Smooth muscle cell (in vitro differentiated cells): ENCODE measurements at regions not wholly inside any gene's neighbourhood (a gene's known extent, or its start where the extent isn't known, plus 50 kb on each side); places are given as distances from the start of the nearest gene placed in this dataset.

ENCODE experiments used
- DNase-seq: peaks from one replicate; lab custom pipeline; 2025; ENCODE audit not compliant: unreplicated experiment; lab: John Stamatoyannopoulos, UW
- H2AFZ ChIP-seq: fragments of 200-600 bp; sonication (generic); 2 replicates; pipeline ENCODE4 v1.6.0; 2016; ENCODE audit warnings: antibody characterized with exemption, low read depth, mild to moderate bottlenecking
- H3F3A ChIP-seq: fragments of 200-600 bp; sonication (generic); 2 replicates; pipeline ENCODE4 v1.6.0; 2017; ENCODE audit warnings: antibody characterized with exemption, low read depth
- H3K27ac ChIP-seq: fragments of 200-600 bp; sonication (generic); 2 replicates; pipeline ENCODE4 v1.5.1; 2016; ENCODE audit warnings: low read depth, mild to moderate bottlenecking
- H3K27me3 ChIP-seq: fragments of 200-600 bp; sonication (generic); 2 replicates; pipeline ENCODE4 v1.6.1; 2016; ENCODE audit warnings: low read depth, mild to moderate bottlenecking
- H3K36me3 ChIP-seq: fragments of 200-600 bp; sonication (generic); 2 replicates; pipeline ENCODE4 v1.5.1; 2016; ENCODE audit warnings: low read depth
- H3K4me1 ChIP-seq: fragments of 200-600 bp; sonication (generic); 2 replicates; pipeline ENCODE4 v1.5.1; 2016; ENCODE audit warnings: low read depth
- H3K4me2 ChIP-seq: fragments of 200-600 bp; sonication (generic); 2 replicates; pipeline ENCODE4 v1.6.0; 2016; ENCODE audit warnings: mild to moderate bottlenecking
- H3K4me3 ChIP-seq: fragments of 200-600 bp; sonication (generic); 2 replicates; pipeline ENCODE4 v1.5.1; 2016; ENCODE audit warnings: mild to moderate bottlenecking
- H3K79me2 ChIP-seq: fragments of 200-600 bp; sonication (generic); 2 replicates; pipeline ENCODE4 v1.6.0; 2016; ENCODE audit warnings: low read depth, mild to moderate bottlenecking
- H3K9ac ChIP-seq: fragments of 200-600 bp; sonication (generic); 2 replicates; pipeline ENCODE4 v1.6.0; 2016; ENCODE audit warnings: low read depth
- H3K9me3 ChIP-seq: fragments of 200-600 bp; sonication (generic); replicated peaks from 2 replicates; pipeline ENCODE4 v1.5.1; 2016; ENCODE audit warnings: low read depth
- H4K20me1 ChIP-seq: fragments of 200-600 bp; sonication (generic); 2 replicates; pipeline ENCODE4 v1.6.0; 2016; ENCODE audit warnings: low read depth
- CTCF ChIP-seq: fragments of 200-600 bp; sonication (generic); IDR thresholded peaks from 2 replicates; pipeline ENCODE4 v1.5.1; 2017; ENCODE audit warnings: borderline replicate concordance, mild to moderate bottlenecking, antibody characterized with exemption; ENCODE audit not compliant: insufficient read depth, poor library complexity, severe bottlenecking
- WGBS: methylation state at CpG from one replicate; pipeline ENCODE4 v1.1.7; 2016; ENCODE audit warnings: low lambda C conversion rate; 5-methylcytosine and 5-hydroxymethylcytosine counted together

DNA sequence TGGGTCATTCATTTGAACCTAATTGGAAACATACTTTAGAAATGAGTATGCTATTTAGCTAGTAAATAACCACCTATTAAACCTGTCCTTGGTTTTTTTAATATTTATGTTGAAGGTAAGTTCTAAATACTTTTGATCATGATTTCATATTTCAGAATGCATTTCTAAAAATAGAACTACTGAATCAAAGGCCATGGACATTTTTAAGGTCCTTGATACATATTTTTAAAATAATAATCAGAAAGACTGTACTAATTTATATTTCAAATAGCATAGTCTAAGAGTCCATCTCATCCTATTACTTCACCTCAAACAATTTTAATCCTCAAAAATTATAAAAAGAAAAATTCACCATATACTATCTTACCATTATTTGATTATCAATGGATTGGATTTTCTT, 102.1 kb upstream of the AKR1E2 start:
- Histone ChIP-seq H3F3A (peaks cover 4% of the 10 kb centered on the region), H3K36me3 (no peaks in the 10 kb centered on the region), H3K27ac (peak overlapping the region; percentile 71), H3K79me2 (no peaks in the 10 kb centered on the region), H3K4me3 (no peak overlapping the region), H3K4me1 (peaks cover 14% of the 10 kb centered on the region), H3K4me2 (no peak overlapping the region), H2AFZ (no peak overlapping the region), H4K20me1 (no peaks in the 10 kb centered on the region), H3K9ac (no peak overlapping the region), H3K27me3 (no peaks in the 10 kb centered on the region), H3K9me3 (no peaks in the 10 kb centered on the region)
- no peak for TF ChIP-seq CTCF
- no peak for DNase-seq

GRCh38 chr10:4721999-4722753, 103.8 kb upstream of the AKR1E2 start:
- no peak overlapping the region for H3K4me2 ChIP-seq
- TF ChIP-seq CTCF = no peak
- no peak overlapping the region for H2AFZ ChIP-seq
- WGBS = 95% methylated on average over 3 of the region's 3 CpGs
- no peaks in the 10 kb centered on the region for H4K20me1 ChIP-seq
- H3K79me2 ChIP-seq = no peaks in the 10 kb centered on the region
- H3K4me1 ChIP-seq = peaks cover 14% of the 10 kb centered on the region
- no peaks in the 10 kb centered on the region for H3K27me3 ChIP-seq
- H3F3A ChIP-seq = peaks cover 2% of the 10 kb centered on the region
- no peak for DNase-seq
- no peaks in the 10 kb centered on the region for H3K9me3 ChIP-seq
- no peaks in the 10 kb centered on the region for H3K36me3 ChIP-seq
- no peak overlapping the region for H3K4me3 ChIP-seq
- no peak overlapping the region for H3K9ac ChIP-seq
- H3K27ac ChIP-seq = peak overlapping the region; percentile 71

DNA sequence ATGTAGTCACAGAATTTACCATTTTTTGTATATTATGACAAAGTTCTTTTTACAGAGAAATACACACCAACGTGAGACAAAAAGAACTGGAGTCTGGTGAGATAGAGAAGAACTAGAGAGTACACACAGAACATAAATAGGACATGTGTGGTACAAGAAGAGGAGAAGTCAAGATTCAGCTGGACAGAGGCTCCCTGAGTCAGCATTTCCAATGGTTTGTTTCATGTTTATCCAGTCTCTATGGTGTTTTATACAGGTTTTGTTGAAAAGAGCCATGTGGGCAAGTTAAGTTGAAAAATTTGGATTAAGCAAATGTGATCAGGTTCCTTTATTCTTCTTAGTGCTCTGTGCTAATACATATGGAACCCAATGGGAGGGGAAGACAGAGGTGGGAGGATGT, 105.5 kb upstream of the AKR1E2 start:
- no peak for TF ChIP-seq CTCF
- H2AFZ ChIP-seq = no peak overlapping the region
- no peaks in the 10 kb centered on the region for H3K79me2 ChIP-seq
- no peak for DNase-seq
- peak overlapping the region; percentile 14 for H3K27ac ChIP-seq
- H3K9ac ChIP-seq = no peak overlapping the region
- H3K4me1 ChIP-seq = peaks cover 4% of the 10 kb centered on the region
- WGBS = 63% methylated on average over 1 of the region's 1 CpG
- H3F3A ChIP-seq = no peaks in the 10 kb centered on the region
- no peaks in the 10 kb centered on the region for H3K36me3 ChIP-seq
- no peak overlapping the region for H3K4me3 ChIP-seq
- H3K4me2 ChIP-seq = no peak overlapping the region
- H3K9me3 ChIP-seq = no peaks in the 10 kb centered on the region
- no peaks in the 10 kb centered on the region for H4K20me1 ChIP-seq
- H3K27me3 ChIP-seq = no peaks in the 10 kb centered on the region

DNA sequence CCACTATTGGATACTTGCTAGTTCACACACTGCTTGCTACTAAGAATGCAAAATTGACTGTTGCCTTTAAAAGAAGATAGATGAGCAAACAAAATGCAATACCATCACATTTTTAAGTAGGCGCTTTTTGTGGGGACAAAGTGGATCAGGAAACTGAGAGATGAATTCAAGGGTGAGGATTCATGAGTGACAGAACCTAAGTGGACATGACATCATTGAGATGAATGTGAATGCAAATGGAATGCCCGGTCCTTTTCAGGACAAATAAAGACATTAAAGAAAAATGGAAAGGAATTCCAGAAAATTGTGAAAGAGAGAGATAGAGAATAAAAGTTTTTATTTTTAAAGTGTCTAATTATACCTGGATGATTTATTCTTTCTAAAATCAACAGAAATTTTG, 106.3 kb upstream of the AKR1E2 start:
- peak overlapping the region; percentile 53 for H3K27ac ChIP-seq
- no peak overlapping the region for H3K4me3 ChIP-seq
- H3K36me3 ChIP-seq = no peaks in the 10 kb centered on the region
- H3K4me2 ChIP-seq = no peak overlapping the region
- no peak overlapping the region for H2AFZ ChIP-seq
- DNase-seq = no peak
- WGBS = 88% methylated on average over 2 of the region's 2 CpGs
- H3K27me3 ChIP-seq = no peaks in the 10 kb centered on the region
- no peaks in the 10 kb centered on the region for H3F3A ChIP-seq
- no peaks in the 10 kb centered on the region for H3K4me1 ChIP-seq
- no peak for TF ChIP-seq CTCF
- no peaks in the 10 kb centered on the region for H4K20me1 ChIP-seq
- no peaks in the 10 kb centered on the region for H3K79me2 ChIP-seq
- no peaks in the 10 kb centered on the region for H3K9me3 ChIP-seq
- H3K9ac ChIP-seq = no peak overlapping the region
